GM21825 (cell line): ENCODE measurements at regions not wholly inside any gene's neighbourhood (a gene's known extent, or its start where the extent isn't known, plus 50 kb on each side); places are given as distances from the start of the nearest gene placed in this dataset.
"Not testable (repeated sequence)": the region's sequence is repeated elsewhere in the genome, so short reads cannot be mapped to it uniquely, and the experiment has no call there.

Experiments
- ATAC-seq: cut with Tn5 transposase; IDR thresholded peaks from one replicate; pipeline ENCODE4 v1.9.1; 2021; ENCODE audit warnings: mild to moderate bottlenecking, moderate library complexity; ENCODE audit not compliant: unreplicated experiment

DNA sequence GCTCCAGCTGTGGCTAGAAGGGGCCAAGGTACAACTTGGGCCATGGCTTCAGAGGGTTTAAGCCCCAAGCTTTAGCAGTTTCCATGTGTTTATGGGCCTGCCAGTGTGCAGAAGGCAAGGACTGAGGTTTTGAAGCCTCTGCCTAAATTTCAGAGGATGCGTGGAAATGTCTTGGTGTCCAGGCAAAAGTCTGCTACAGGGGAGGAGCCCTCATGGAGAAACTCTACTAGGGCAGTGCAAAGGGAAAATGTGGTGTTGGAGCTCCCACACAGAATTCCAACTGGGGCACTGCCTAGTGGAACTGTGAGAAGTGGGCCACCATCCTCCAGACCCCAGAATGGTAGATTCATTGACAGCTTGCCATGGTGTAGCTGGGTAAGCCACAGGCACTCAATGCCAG lies 527.2 kb upstream of the RORB start:
- no peak for ATAC-seq

GRCh38 chr9:73976424-73976823 lies 520.7 kb upstream of the RORB start:
- ATAC-seq, result not testable (repeated sequence)

DNA sequence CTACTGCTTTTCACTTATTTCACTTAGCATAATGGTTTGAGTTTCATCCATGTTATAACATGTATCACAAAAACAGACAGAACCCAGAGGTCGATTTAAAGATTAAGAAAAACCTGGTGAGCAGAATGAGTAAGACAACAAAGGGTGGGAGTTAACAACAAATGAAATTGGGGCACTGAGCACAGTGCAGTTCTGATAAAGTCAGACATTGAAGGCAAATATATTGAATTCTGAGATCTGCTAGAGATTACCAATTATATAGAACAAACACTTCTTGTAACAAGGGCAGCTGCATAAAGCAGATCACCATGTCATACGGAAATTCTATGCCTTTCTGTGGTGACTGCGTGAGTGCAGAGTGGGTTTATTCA lies 517.3 kb upstream of the RORB start:
- no peak for ATAC-seq

GRCh38 chr9:73980754-73981153 lies 516.4 kb upstream of the RORB start:
- ATAC-seq, result no peak

- ATAC-seq, result no peak
Observed at GRCh38 chr9:73981405-73981804, 515.7 kb upstream of the RORB start.

- no peak for ATAC-seq
Observed at GRCh38 chr9:73995836-73996235, 501.3 kb upstream of the RORB start.

- ATAC-seq, result no peak
Observed at GRCh38 chr9:73996844-73997243, 500.3 kb upstream of the RORB start.

DNA sequence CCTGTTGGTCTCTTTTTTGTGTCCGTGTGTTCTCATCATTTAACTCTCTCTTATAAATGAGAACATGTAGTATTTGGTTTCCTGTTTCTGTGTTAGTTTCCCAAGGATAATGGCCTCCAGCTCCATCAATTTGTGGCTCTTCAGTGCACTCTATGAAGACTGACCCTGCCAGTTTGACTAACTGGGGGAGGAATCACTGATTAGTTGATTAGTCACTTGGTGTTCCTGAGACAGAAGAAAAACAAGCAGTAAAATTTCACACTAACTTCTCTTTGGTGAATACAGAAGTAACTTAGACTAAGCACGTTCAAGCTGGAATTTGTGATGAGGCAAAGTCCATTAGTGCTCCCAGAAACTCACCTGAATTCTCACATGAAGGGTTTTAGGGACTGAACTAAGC lies 495.8 kb upstream of the RORB start:
- no peak for ATAC-seq

- ATAC-seq, result no peak
Observed at GRCh38 chr9:74006935-74007334, 490.2 kb upstream of the RORB start.

GRCh38 chr9:74007833-74008232 lies 489.3 kb upstream of the RORB start:
- ATAC-seq, result no peak

DNA sequence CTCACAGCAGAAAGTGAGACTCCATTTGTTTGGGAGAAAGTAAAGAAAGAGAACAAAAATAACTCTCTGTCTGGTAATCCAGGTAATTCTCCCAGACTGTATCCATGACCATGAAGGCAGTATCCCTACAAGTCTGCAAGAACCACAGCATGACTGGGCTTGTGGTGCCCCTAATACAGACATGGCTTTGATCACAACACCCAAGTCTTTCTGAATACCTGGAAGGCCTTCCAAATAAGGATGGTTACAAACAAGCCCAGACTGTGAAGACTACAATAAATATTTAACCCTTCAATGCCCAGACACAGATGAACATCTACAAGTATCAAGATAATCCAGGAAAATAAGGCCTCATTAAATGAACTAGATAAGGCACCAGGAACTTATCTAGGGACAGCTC lies 481.1 kb upstream of the RORB start:
- ATAC-seq, result no peak

GRCh38 chr9:74025402-74025925 lies 471.7 kb upstream of the RORB start:
- no peak for ATAC-seq

GRCh38 chr9:74032421-74032820 lies 464.7 kb upstream of the RORB start:
- ATAC-seq, result no peak

DNA sequence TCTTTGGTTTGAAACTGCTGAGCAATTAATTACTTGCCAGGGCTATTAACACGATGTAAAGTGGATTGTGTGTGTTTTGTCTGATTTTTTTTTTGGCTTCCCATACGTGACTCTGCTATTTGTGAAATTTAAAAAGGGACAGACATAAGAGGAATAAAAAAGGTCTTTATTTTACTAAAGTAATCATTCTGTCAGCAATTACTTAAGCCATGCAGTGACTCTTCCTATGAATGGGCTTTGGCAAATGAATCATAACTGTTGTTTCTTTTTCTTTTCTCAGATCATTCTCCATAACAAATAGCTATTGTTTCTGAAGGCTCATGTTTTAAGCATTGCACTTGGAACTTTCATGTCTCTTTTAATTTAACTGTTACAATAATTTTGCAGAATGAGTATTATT lies 461.3 kb upstream of the RORB start:
- ATAC-seq, result no peak

DNA sequence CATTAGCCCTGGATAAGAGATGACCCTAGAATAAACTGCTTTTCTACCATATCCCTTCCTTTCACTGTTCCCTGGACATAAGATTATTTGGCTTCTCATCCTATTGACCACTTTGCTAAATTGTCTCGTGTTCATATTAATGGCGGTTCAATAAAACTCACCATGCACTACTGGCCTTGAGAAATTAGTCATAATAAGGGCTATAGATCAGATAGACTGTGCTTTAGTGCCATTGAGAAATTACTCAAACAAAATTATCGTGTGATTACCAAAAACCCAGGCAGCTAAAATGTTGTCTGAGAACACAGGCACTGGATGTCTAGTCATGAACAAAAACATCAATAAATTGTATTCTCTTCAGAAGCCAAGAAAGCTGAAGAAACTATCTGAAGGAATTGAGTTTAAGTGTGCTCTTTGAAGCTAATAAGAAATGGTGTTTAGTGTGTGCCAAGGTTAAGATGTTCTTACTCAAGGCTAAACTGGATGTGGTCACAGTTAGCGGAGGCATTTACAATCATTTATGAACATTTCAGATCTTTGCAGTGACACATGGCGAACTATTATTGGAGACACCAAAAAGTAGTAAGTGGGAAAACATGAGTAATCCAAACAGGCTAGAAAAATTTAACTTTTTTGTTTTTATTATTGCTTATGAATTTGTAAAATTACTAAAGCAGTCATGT lies 460.4 kb upstream of the RORB start:
- no peak for ATAC-seq

DNA sequence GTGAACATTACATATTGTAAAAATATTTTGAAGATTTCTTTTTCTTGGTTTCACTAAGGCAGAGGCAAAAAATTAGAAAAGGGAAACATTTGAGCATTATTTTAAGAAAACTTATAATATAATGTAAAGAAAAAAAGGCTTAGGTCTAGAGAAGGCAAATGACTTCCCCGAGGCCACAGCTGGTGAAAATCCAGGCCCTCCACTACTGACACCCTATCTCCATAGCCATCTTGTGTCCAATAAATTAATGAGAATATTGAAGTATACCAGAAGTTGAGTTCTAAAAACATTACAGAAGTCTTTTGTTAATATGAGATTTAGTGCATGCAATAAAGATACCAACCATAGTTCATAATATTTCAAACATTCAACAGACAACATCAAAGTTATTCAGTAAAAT lies 459.9 kb upstream of the RORB start:
- no peak for ATAC-seq

DNA sequence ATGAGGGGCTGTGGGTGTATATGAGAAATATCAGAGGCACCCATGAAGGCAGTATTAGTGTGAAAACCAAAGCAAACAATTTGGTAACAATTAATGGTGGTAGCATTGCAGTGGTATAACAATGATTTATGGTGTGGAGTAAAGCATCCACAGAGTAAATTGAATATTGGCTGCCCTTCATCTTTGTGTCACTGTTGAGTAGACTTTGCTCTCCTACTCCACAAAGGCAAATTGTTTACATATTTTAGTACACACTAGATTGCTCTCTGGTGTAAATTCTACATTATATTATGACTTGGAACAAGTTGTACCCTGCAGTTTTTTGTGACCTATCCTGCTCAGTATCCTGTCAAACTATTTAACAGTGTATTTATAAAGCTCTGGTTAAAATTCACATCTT lies 455.5 kb upstream of the RORB start:
- ATAC-seq, result no peak

DNA sequence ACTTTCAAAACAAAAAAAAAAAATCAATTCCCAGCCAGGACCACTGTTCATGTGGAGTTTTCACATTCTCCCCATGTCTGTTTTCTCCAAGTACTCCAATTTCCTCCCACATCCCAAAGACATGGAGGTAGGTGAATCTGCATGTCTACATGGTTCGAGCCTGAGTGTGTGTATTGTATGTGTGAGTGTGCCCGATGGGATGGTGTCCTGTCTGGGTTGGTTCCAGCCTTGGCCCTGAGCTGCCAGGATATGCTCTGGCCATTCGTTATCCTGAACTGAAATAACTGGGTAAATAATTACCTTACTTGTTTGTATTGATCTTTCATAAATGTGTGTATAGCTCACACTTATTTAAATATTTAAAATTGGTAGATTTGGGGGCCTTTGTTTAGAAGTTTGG lies 452.3 kb upstream of the RORB start:
- ATAC-seq, result no peak

DNA sequence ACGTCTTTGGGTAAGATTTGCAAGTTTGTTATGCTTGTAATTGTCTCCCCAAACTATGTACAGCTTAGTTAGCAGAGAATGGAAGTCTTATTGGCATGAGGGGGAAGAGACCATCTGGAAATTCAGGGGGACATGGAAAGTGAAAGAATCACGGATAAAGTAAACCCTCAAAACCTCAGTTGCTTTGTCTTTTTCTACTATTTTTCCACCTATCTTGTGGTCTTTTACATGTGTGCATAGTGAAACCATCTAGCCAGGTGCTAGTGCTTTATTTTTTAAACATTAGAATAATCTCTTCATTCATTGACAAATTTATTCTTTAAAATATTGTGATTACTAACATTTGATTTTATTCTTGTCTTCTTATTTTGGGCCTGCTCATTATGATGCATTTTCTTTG lies 441.1 kb upstream of the RORB start:
- no peak for ATAC-seq

DNA sequence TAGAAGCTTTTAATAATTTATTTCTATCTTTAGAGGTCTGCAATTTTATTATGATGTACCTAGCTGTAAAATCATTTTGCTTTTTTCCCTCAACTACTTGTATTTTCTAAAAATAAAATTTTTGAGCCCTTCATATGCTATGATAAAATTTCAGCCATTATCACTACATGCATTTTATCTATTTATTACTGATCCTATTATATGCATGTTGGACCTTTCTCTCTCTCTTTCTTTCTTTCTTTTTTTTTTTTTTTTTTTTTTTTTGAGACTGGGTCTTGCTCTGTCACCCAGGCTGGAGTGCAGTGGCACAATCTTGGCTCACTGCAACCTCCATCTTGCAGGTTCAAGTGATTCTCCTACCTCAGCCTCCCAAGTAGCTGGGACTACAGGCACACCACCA lies 440.1 kb upstream of the RORB start:
- not testable (repeated sequence) for ATAC-seq

DNA sequence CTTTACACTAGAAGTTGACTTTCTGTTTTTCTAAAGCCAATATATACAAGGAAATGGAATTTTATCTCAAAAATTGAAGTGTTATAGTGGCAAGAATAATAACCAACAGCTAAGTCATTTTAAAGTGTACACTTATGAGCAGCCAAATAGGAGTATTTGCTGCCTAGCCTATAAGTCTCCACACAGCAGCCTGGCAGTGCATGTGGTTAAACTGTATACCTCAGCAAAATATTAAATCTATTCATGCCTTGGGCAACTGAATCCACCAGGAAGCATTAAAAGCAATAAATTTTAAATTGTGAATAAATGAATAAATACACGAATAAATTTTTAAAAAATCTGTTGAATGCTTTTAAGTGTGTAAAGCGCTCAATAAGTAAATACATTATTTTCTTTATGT lies 432.4 kb upstream of the RORB start:
- ATAC-seq, result no peak

DNA sequence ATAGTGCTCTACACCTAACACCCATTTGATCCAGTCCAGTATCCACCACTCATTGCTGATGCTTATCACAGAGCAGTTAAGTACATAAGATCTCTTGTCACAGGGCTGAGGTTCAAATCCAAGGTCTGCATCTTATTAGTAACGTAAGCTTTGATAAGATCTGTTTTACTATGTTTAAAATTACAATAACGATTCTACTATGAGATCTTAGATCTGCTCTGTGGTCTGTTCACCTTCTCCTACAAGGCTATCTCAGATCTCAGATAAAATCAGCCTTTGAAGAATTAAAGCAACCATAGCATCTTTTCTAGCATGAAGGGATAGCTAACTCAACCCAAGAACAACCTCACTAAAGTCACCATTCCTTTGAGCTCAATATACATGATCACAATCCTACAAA lies 431.0 kb upstream of the RORB start:
- no peak for ATAC-seq

- no peak for ATAC-seq
Observed at GRCh38 chr9:74066605-74067004, 430.5 kb upstream of the RORB start.
